ENCODE measurements at regions not wholly inside any gene's neighbourhood (a gene's known extent, or its start where the extent isn't known, plus 50 kb on each side); places are given as distances from the start of the nearest gene placed in this dataset.
A peak's percentile ranks its signal among the peaks of the same experiment; 100 is the strongest.

DNA sequence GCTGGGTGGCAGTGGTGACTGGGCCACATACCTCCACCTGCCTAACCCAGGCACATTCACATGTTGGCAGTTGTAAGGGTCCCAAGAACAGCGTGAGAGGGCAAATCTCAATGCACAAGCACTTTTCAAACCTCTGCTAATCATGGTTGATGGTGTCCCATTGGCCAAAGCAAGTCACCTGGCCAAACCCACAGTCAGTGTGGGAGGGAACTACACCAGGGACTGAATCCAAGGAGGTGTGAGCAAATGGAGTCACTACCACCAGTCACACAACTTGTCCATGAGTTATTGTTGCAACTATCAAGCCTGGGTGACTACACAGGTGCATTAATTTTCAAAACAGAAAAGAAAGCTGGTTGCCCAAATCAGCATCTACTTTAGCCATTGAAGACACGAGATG, 260.1 kb downstream of the BCOR start:
- Histone ChIP-seq H4K20me1 (replicated peaks; ENCODE audit: control insufficient read depth, insufficient read depth, low read length) (no peaks in the 10 kb centered on the region), H3K4me1 (replicated peaks in 1 of 2; ENCODE audit: control insufficient read depth in 2 of 2, insufficient read depth in 2 of 2, low read length in 2 of 2) (no peaks in the 10 kb centered on the region; a peak in 1 of 5 replicates), H3K9me3 (replicated peaks; ENCODE audit: control insufficient read depth, insufficient read depth, low read depth, low read length) (no peaks in the 10 kb centered on the region), H3K4me3 (no peak overlapping the region), H3K27ac (ENCODE audit: extremely low read depth, low read depth, low read length) (no peak overlapping the region), H3K79me2 (ENCODE audit: control insufficient read depth, insufficient read depth, low read length) (no peaks in the 10 kb centered on the region), H3K4me2 (ENCODE audit: insufficient read depth, low read length) (no peak overlapping the region), H3K36me3 (ENCODE audit: control insufficient read depth, insufficient read depth, low read length) (no peaks in the 10 kb centered on the region), H3K27me3 (ENCODE audit: control insufficient read depth in 2 of 2, insufficient read depth in 2 of 2, low read length in 2 of 2) (no peaks in the 10 kb centered on the region), H3K9ac (ENCODE audit: insufficient read depth in 1 of 2, low read depth in 2 of 2, low read length in 2 of 2) (no peak overlapping the region), H2AFZ (ENCODE audit: low read depth, low read length) (no peak overlapping the region), H3K9me1 (ENCODE audit: control insufficient read depth, insufficient read depth, low read length) (no peaks in the 10 kb centered on the region)
- 8% methylated on average over 2 of the region's 2 CpGs for WGBS (ENCODE audit: insufficient coverage, low coverage, missing lambda C conversion rate)
- BruUV-seq (replicated peaks): no TSS peak
- FAIRE-seq: no peak
- in situ Hi-C loops (cut with MboI) (no loop called here), intact Hi-C loops (cut with micrococcal nuclease) (no loop called here)
- ChIA-PET POLR2A (no interaction called here), CTCF (ENCODE audit: low intra/inter-chr PET ratio) (no interaction called here)
- TF ChIP-seq, protein P1, sequence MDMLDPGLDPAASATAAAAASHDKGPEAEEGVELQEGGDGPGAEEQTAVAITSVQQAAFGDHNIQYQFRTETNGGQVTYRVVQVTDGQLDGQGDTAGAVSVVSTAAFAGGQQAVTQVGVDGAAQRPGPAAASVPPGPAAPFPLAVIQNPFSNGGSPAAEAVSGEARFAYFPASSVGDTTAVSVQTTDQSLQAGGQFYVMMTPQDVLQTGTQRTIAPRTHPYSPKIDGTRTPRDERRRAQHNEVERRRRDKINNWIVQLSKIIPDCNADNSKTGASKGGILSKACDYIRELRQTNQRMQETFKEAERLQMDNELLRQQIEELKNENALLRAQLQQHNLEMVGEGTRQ (CRISPR knock-in tag; IDR thresholded peaks at IDR 0.05): peak; percentile 42; the same call in 1 of the 2 replicates
- TF ChIP-seq, protein P2, sequence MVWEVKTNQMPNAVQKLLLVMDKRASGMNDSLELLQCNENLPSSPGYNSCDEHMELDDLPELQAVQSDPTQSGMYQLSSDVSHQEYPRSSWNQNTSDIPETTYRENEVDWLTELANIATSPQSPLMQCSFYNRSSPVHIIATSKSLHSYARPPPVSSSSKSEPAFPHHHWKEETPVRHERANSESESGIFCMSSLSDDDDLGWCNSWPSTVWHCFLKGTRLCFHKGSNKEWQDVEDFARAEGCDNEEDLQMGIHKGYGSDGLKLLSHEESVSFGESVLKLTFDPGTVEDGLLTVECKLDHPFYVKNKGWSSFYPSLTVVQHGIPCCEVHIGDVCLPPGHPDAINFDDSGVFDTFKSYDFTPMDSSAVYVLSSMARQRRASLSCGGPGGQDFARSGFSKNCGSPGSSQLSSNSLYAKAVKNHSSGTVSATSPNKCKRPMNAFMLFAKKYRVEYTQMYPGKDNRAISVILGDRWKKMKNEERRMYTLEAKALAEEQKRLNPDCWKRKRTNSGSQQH (CRISPR knock-in tag; IDR thresholded peaks at IDR 0.05): no peak
- TF ChIP-seq, protein P3, sequence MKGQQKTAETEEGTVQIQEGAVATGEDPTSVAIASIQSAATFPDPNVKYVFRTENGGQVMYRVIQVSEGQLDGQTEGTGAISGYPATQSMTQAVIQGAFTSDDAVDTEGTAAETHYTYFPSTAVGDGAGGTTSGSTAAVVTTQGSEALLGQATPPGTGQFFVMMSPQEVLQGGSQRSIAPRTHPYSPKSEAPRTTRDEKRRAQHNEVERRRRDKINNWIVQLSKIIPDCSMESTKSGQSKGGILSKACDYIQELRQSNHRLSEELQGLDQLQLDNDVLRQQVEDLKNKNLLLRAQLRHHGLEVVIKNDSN (CRISPR knock-in tag; IDR thresholded peaks at IDR 0.05): peak; percentile 66
- ATAC-seq: peak; percentile 47; the same call in 2 of the 3 replicates
- DNase-seq (ENCODE audit: extremely low read depth in 1 of 4, low spot score in 3 of 4): no peak
